Esophagus squamous epithelium (tissue), 4 donors: ENCODE measurements at regions not wholly inside any gene's neighbourhood (a gene's known extent, or its start where the extent isn't known, plus 50 kb on each side); places are given as distances from the start of the nearest gene placed in this dataset.

Source experiments
- POLR2A ChIP-seq, 4 donors: fragments of 450-650 bp; IDR thresholded peaks; one replicate each; pipeline ENCODE4 v1.6.1; 2017; ENCODE audit warnings: antibody characterized with exemption in 4 of 4, mild to moderate bottlenecking in 4 of 4, moderate library complexity in 3 of 4
- TF ChIP-seq, protein P1 (sequence below), 6 experiments: fragments of 450-650 bp in 4 of 6; fragments of 200-600 bp in 2 of 6; sonication (generic) in 2 of 6; IDR thresholded peaks; one replicate each; pipeline ENCODE4 v1.5.1; 2016 to 2019; ENCODE audit warnings: antibody characterized with exemption in 6 of 6, mild to moderate bottlenecking in 4 of 6, moderate library complexity in 4 of 6

DNA sequence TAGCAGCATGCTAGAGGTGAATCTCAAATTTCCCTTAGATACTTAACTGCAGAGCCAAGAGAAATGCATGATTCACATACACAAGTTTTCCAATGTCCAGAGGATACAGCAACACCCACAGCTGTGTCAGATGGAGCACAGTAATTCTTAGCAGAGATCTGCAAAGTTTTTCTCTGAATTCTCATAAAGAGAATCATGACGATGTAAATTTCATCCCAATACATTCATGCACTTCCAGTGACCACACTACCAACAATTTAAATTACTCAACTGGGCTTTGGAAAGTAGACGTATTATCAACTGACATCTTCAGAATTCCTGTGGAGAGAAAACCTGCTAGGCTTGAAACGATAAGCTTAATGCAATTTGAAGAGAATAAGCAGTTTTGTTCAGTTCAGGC lies 378.8 kb upstream of the TLE4 start:
- TF ChIP-seq POLR2A (IDR thresholded peaks at IDR 0.05) = no peak
- TF ChIP-seq, protein P1, sequence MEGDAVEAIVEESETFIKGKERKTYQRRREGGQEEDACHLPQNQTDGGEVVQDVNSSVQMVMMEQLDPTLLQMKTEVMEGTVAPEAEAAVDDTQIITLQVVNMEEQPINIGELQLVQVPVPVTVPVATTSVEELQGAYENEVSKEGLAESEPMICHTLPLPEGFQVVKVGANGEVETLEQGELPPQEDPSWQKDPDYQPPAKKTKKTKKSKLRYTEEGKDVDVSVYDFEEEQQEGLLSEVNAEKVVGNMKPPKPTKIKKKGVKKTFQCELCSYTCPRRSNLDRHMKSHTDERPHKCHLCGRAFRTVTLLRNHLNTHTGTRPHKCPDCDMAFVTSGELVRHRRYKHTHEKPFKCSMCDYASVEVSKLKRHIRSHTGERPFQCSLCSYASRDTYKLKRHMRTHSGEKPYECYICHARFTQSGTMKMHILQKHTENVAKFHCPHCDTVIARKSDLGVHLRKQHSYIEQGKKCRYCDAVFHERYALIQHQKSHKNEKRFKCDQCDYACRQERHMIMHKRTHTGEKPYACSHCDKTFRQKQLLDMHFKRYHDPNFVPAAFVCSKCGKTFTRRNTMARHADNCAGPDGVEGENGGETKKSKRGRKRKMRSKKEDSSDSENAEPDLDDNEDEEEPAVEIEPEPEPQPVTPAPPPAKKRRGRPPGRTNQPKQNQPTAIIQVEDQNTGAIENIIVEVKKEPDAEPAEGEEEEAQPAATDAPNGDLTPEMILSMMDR (IDR thresholded peaks at IDR 0.05) = no peak
